K562 (cell line): ENCODE measurements at regions not wholly inside any gene's neighbourhood (a gene's known extent, or its start where the extent isn't known, plus 50 kb on each side); places are given as distances from the start of the nearest gene placed in this dataset.

Source experiments
- ATAC-seq: fragments of 200-7000 bp; cut with Tn5 transposase; 3 replicates; pipeline ENCODE4 v1.9.1; 2020; ENCODE audit warnings: moderate library complexity
- BruUV-seq: library from RNA; stranded (reverse); fragments of 400-500 nt; replicated peaks from 2 replicates; lab custom pipeline; 2021; lab: Mats Ljungman, UMichigan
- CTCF ChIA-PET: fragments of 300-600 bp; formaldehyde crosslinking; extraction: SDS; loops from one replicate; lab custom pipeline; 2021; ENCODE audit warnings: low intra/inter-chr PET ratio; lab: Yijun Ruan, JAX
- POLR2A ChIA-PET: fragments of 300-600, 350-650 bp; sonication (Branson Sonifier 250); formaldehyde crosslinking; extraction: SDS; loops from one replicate; lab custom pipeline; 2021; ENCODE audit warnings: antibody characterized with exemption, inconsistent platforms; lab: Yijun Ruan, JAX
- DNase-seq, 4 experiments: peaks; one replicate each; pipeline versions ENCODE4 v3.0.0 to v3.0.0-alpha.2; 2011 to 2018; ENCODE audit warnings: low spot score in 3 of 4, mixed read lengths in 3 of 4; ENCODE audit errors: extremely low read depth in 1 of 4
- FAIRE-seq: peaks from 2 replicates; lab custom pipeline; 2011; peaks lifted over from hg19 to GRCh38; lab: Jason Lieb, UNC
- H2AFZ ChIP-seq: 2 replicates; pipeline ENCODE4 v1.6.0; 2011; ENCODE audit warnings: low read depth, low read length, control low read depth, inconsistent platforms
- H3K27ac ChIP-seq: fragments of 200-600 bp; 3 replicates; pipeline ENCODE4 v1.8.0; 2011; ENCODE audit warnings: low read depth, mild to moderate bottlenecking, control low read depth, inconsistent platforms, low read length, moderate library complexity, mixed read lengths; ENCODE audit errors: extremely low read depth
- H3K27me3 ChIP-seq, 2 experiments: fragments of 300-600 bp in 1 of 2; 2 replicates in 1 of 2; 3 replicates in 1 of 2; pipeline versions ENCODE4 v1.6.0 to v1.8.0; 2011; ENCODE audit warnings: inconsistent platforms in 2 of 2, low read length in 2 of 2, mild to moderate bottlenecking in 1 of 2, mixed read lengths in 1 of 2, moderate library complexity in 1 of 2; ENCODE audit not compliant: control insufficient read depth in 2 of 2, insufficient read depth in 2 of 2
- H3K36me3 ChIP-seq: fragments of 300-600 bp; 3 replicates; pipeline ENCODE4 v1.8.0; 2011; ENCODE audit warnings: mild to moderate bottlenecking, low read length, inconsistent platforms; ENCODE audit not compliant: control insufficient read depth, insufficient read depth
- H3K4me1 ChIP-seq, 2 experiments: fragments of 200-600 bp in 1 of 2; replicated peaks in 1 of 2; 2 replicates in 1 of 2; 3 replicates in 1 of 2; pipeline versions ENCODE4 v1.5.1 to v1.8.0; 2011; ENCODE audit warnings: inconsistent platforms in 2 of 2, low read length in 2 of 2, mild to moderate bottlenecking in 1 of 2, mixed read lengths in 1 of 2, moderate library complexity in 1 of 2; ENCODE audit not compliant: control insufficient read depth in 2 of 2, insufficient read depth in 2 of 2
- H3K4me2 ChIP-seq: 2 replicates; pipeline ENCODE4 v1.6.1; 2011; ENCODE audit warnings: low read length, control low read depth, inconsistent platforms, mixed read lengths; ENCODE audit not compliant: insufficient read depth
- H3K4me3 ChIP-seq: fragments of 200-600 bp; sonication (generic), shearing (Covaris generic); 2 replicates; pipeline ENCODE4 v1.5.1; 2016; ENCODE audit warnings: control low read depth, inconsistent platforms
- H3K79me2 ChIP-seq: fragments of 200-600 bp; 3 replicates; pipeline ENCODE4 v1.8.0; 2011; ENCODE audit warnings: low read length, inconsistent platforms; ENCODE audit not compliant: control insufficient read depth, insufficient read depth
- H3K9ac ChIP-seq, 2 experiments: 2 replicates each; pipeline versions ENCODE4 v1.6.0 to v1.6.1; 2011; ENCODE audit warnings: low read depth in 2 of 2, low read length in 2 of 2, control low read depth in 1 of 2, inconsistent platforms in 1 of 2, mild to moderate bottlenecking in 1 of 2, mixed read lengths in 1 of 2; ENCODE audit not compliant: insufficient read depth in 1 of 2
- H3K9me1 ChIP-seq: one replicate; pipeline ENCODE4 v1.6.0; 2011; ENCODE audit warnings: inconsistent platforms, mild to moderate bottlenecking, low read length, moderate library complexity; ENCODE audit not compliant: control insufficient read depth, insufficient read depth
- H3K9me3 ChIP-seq: replicated peaks from 2 replicates; pipeline ENCODE4 v1.5.1; 2011; ENCODE audit warnings: low read depth, low read length, inconsistent platforms; ENCODE audit not compliant: control insufficient read depth, insufficient read depth
- H4K20me1 ChIP-seq: replicated peaks from 2 replicates; pipeline ENCODE4 v1.6.1; 2011; ENCODE audit warnings: low read length, inconsistent platforms, mixed read lengths; ENCODE audit not compliant: control insufficient read depth, insufficient read depth
- CBX3 ChIP-seq, 2 experiments: IDR thresholded peaks; 1 replicate in 1 of 2; 2 replicates in 1 of 2; pipeline ENCODE4 v1.6.1; 2012; ENCODE audit warnings: inconsistent platforms in 2 of 2, low read length in 2 of 2, borderline replicate concordance in 1 of 2, control low read depth in 1 of 2
- GATA2 ChIP-seq: sonication (generic); formaldehyde crosslinking; IDR thresholded peaks from 2 replicates; pipeline ENCODE4 v1.4.0; 2020; ENCODE audit warnings: mild to moderate bottlenecking, missing genetic modification reagents
- HMG20A ChIP-seq: fragments of 450-650 bp; formaldehyde crosslinking; conservative IDR thresholded peaks from 2 replicates; pipeline ENCODE4 v1.4.0; 2020; ENCODE audit warnings: mild to moderate bottlenecking, mixed read lengths
- KDM4B ChIP-seq, 2 experiments: fragments of 450-650 bp in 1 of 2; sonication (generic) in 1 of 2; IDR thresholded peaks; 2 replicates each; pipeline ENCODE4 v1.6.1; 2016 to 2017; ENCODE audit warnings: borderline replicate concordance in 2 of 2, antibody characterized with exemption in 1 of 2, low read depth in 1 of 2, mild to moderate bottlenecking in 1 of 2
- MXI1 ChIP-seq: IDR thresholded peaks from 2 replicates; pipeline ENCODE4 v1.6.1; 2011; ENCODE audit warnings: low read depth, mild to moderate bottlenecking, improper control_type of control experiment, low read length
- MYC ChIP-seq, 2 experiments: fragments of 250-450 bp in 1 of 2; sonication (Bioruptor Pico) in 1 of 2; IDR thresholded peaks; 2 replicates each; pipeline versions ENCODE4 v1.5.1 to v1.6.1; 2012 to 2021; ENCODE audit warnings: low read depth in 2 of 2, borderline replicate concordance in 1 of 2, improper control_type of control experiment in 1 of 2, low read length in 1 of 2, mild to moderate bottlenecking in 1 of 2, moderate library complexity in 1 of 2
- PHF20 ChIP-seq: fragments of 450-650 bp; IDR thresholded peaks from 2 replicates; pipeline ENCODE4 v1.6.1; 2018; ENCODE audit not compliant: partially characterized antibody
- PML ChIP-seq: IDR thresholded peaks from 2 replicates; pipeline ENCODE4 v1.6.1; 2012; ENCODE audit warnings: low read length, inconsistent platforms
- ZBTB7A ChIP-seq: IDR thresholded peaks from 2 replicates; pipeline ENCODE4 v1.6.1; 2011; ENCODE audit warnings: low read depth, mild to moderate bottlenecking, low read length, moderate library complexity, borderline replicate concordance; ENCODE audit not compliant: control insufficient read depth
- ZFP30 ChIP-seq: fragments of 250-450 bp; sonication (Bioruptor Pico); IDR thresholded peaks from 2 replicates; pipeline ENCODE4 v1.8.0; 2022; ENCODE audit warnings: moderate library complexity, mild to moderate bottlenecking, inconsistent platforms, borderline replicate concordance
- WGBS: fragments of 100-300 bp; shearing (Covaris generic); methylation state at CpG from one replicate; pipeline ENCODE4 v1.1.6; 2016; ENCODE audit warnings: low coverage, mixed read lengths; ENCODE audit not compliant: insufficient coverage; ENCODE audit errors: missing lambda C conversion rate; 5-methylcytosine and 5-hydroxymethylcytosine counted together
- in situ Hi-C: fragments of 300-500 bp; cut with MboI; formaldehyde crosslinking; loops from 4 replicates; pipeline ENCODE4 v1.15.0; 2018; ENCODE audit warnings: inconsistent platforms, mixed read lengths
- intact Hi-C: fragments of 100-400 bp; cut with micrococcal nuclease; formaldehyde crosslinking; loops from 2 replicates; pipeline ENCODE4 v1.14.2; 2022
- TF ChIP-seq, protein P1 (sequence below): sonication (generic); formaldehyde crosslinking; IDR thresholded peaks from 2 replicates; pipeline ENCODE4 v1.8.1; 2023; ENCODE audit warnings: mild to moderate bottlenecking, missing genetic modification reagents
- TF ChIP-seq, protein P2 (sequence below): sonication (generic); formaldehyde crosslinking; IDR thresholded peaks from 2 replicates; pipeline ENCODE4 v1.8.1; 2023; ENCODE audit warnings: mild to moderate bottlenecking, missing genetic modification reagents

DNA sequence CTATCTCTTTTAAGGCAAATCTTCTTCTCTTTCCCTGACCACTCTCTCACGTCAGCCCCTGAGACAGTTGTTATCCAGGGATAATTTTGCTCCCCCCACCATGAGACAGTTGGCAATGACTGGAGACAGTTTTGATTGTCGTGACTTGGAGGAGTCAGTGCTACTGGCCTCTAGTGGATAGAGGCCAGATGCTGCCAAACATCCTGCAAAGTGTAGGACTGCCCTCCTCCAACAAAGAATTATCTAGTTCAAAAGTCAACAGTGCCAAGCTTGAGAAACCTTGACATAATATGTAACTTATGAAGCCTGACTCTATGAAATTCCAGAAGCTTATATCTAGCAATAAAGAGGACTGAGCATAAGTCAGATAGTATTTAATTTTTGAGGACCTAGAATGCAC is 502.1 kb upstream of the IGFBP7 start:
- FAIRE-seq = no peak
- ChIA-PET CTCF (no interaction called here), POLR2A (no interaction called here)
- H4K20me1 ChIP-seq = no peaks in the 10 kb centered on the region
- ATAC-seq = no peak
- H2AFZ ChIP-seq = no peak overlapping the region
- H3K9me3 ChIP-seq = no peaks in the 10 kb centered on the region; the same call in 1 of the 2 replicates
- no peak overlapping the region for H3K4me2 ChIP-seq
- H3K4me1 ChIP-seq = no peaks in the 10 kb centered on the region
- H3K9me1 ChIP-seq = no peaks in the 10 kb centered on the region
- H3K79me2 ChIP-seq = no peaks in the 10 kb centered on the region
- no peak for DNase-seq
- 0% methylated on average over 2 of the region's 2 CpGs for WGBS
- BruUV-seq = no TSS peak
- intact Hi-C loops = no loop called here
- no peak overlapping the region for H3K4me3 ChIP-seq
- H3K36me3 ChIP-seq = no peaks in the 10 kb centered on the region
- H3K27me3 ChIP-seq = no peaks in the 10 kb centered on the region
- TF ChIP-seq CBX3 (IDR thresholded peaks at IDR 0.05; ENCODE audit: borderline replicate concordance in 1 of 2, low read length in 2 of 2) = no peak
- no peak for TF ChIP-seq PHF20
- TF ChIP-seq ZFP30 (CRISPR knock-in tag) = no peak
- TF ChIP-seq MXI1 = no peak
- no peak for TF ChIP-seq KDM4B (IDR thresholded peaks at IDR 0.05; ENCODE audit: borderline replicate concordance in 2 of 2, low read depth in 1 of 2)
- no peak for TF ChIP-seq HMG20A (CRISPR knock-in tag)
- TF ChIP-seq ZBTB7A = no peak
- TF ChIP-seq, protein P1, sequence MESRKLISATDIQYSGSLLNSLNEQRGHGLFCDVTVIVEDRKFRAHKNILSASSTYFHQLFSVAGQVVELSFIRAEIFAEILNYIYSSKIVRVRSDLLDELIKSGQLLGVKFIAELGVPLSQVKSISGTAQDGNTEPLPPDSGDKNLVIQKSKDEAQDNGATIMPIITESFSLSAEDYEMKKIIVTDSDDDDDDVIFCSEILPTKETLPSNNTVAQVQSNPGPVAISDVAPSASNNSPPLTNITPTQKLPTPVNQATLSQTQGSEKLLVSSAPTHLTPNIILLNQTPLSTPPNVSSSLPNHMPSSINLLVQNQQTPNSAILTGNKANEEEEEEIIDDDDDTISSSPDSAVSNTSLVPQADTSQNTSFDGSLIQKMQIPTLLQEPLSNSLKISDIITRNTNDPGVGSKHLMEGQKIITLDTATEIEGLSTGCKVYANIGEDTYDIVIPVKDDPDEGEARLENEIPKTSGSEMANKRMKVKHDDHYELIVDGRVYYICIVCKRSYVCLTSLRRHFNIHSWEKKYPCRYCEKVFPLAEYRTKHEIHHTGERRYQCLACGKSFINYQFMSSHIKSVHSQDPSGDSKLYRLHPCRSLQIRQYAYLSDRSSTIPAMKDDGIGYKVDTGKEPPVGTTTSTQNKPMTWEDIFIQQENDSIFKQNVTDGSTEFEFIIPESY (CRISPR knock-in tag) = no peak
- TF ChIP-seq, protein P2, sequence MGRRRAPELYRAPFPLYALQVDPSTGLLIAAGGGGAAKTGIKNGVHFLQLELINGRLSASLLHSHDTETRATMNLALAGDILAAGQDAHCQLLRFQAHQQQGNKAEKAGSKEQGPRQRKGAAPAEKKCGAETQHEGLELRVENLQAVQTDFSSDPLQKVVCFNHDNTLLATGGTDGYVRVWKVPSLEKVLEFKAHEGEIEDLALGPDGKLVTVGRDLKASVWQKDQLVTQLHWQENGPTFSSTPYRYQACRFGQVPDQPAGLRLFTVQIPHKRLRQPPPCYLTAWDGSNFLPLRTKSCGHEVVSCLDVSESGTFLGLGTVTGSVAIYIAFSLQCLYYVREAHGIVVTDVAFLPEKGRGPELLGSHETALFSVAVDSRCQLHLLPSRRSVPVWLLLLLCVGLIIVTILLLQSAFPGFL (CRISPR knock-in tag) = no peak
- TF ChIP-seq MYC (IDR thresholded peaks at IDR 0.05; ENCODE audit: low read depth, low read length) = no peak
- TF ChIP-seq MYC (CRISPR knock-in tag; IDR thresholded peaks at IDR 0.05; ENCODE audit: borderline replicate concordance, low read depth) = no peak
- no peak for TF ChIP-seq GATA2 (CRISPR knock-in tag)
- no peak for TF ChIP-seq PML
- in situ Hi-C loops = no loop called here
- no peak overlapping the region for H3K27ac ChIP-seq
- H3K9ac ChIP-seq = no peak overlapping the region
